Activated CD4-positive, alpha-beta T cell treated with anti-CD3 and anti-CD28 coated beads, Interleukin-2, amount 10 ng/mL, durations not matched to agents 24 days and 14 days (primary cell): ENCODE measurements at regions not wholly inside any gene's neighbourhood (a gene's known extent, or its start where the extent isn't known, plus 50 kb on each side); places are given as distances from the start of the nearest gene placed in this dataset.

ENCODE experiments used
- DNase-seq: peaks from one replicate; pipeline ENCODE4 v3.0.0; 2022
- H3K27ac Mint-ChIP-seq: one replicate; pipeline ENCODE4 v1.8.0; 2022; ENCODE audit warnings: mild to moderate bottlenecking, mixed read lengths
- H3K27me3 Mint-ChIP-seq: one replicate; pipeline ENCODE4 v1.8.0; 2022; ENCODE audit warnings: mixed read lengths
- H3K36me3 Mint-ChIP-seq: one replicate; pipeline ENCODE4 v1.8.0; 2022; ENCODE audit warnings: low read depth, mild to moderate bottlenecking, mixed read lengths
- H3K4me1 Mint-ChIP-seq: one replicate; pipeline ENCODE4 v1.8.0; 2021; ENCODE audit warnings: mixed read lengths
- H3K4me3 Mint-ChIP-seq: one replicate; pipeline ENCODE4 v1.8.0; 2022; ENCODE audit warnings: mild to moderate bottlenecking, moderate library complexity, mixed read lengths
- H3K9me3 Mint-ChIP-seq: one replicate; pipeline ENCODE4 v1.8.0; 2021; ENCODE audit warnings: mixed read lengths
- intact Hi-C: fragments of 100-400 bp; cut with micrococcal nuclease; formaldehyde crosslinking; loops from one replicate; pipeline ENCODE4 v1.15.1; 2023

GRCh38 chr3:88983458-88983857 lies 124.0 kb upstream of the EPHA3 start:
- Mint-ChIP-seq H3K36me3 (no peaks in the 10 kb centered on the region), H3K27me3 (no peaks in the 10 kb centered on the region), H3K4me1 (no peaks in the 10 kb centered on the region), H3K4me3 (no peak overlapping the region), H3K9me3 (no peaks in the 10 kb centered on the region), H3K27ac (no peak overlapping the region)
- intact Hi-C loops, result no loop called here
- no peak for DNase-seq

DNA sequence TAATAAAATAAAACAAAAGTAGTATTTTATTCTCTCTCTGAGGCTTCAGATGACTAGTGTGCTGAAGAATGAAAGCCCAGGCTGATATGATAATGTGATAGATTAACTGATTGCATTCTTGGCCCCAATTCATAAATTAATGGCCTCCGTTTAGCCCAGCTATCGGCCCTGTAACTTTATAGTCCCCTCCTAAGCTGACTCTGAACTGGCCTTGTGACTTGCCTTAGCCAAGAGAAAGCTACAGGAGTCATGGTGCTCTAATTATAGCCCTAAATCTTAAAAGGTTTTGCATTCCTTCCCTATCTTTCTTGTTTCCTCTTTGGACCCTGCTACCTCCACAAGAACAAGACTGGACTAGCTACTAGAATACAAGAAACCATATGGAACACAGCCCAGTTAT lies 123.2 kb upstream of the EPHA3 start:
- no peak overlapping the region for H3K27ac Mint-ChIP-seq
- H3K9me3 Mint-ChIP-seq, result no peaks in the 10 kb centered on the region
- intact Hi-C loops, result no loop called here
- no peaks in the 10 kb centered on the region for H3K4me1 Mint-ChIP-seq
- no peak overlapping the region for H3K4me3 Mint-ChIP-seq
- H3K36me3 Mint-ChIP-seq, result no peaks in the 10 kb centered on the region
- H3K27me3 Mint-ChIP-seq, result no peaks in the 10 kb centered on the region
- DNase-seq, result no peak

- intact Hi-C loops, result no loop called here
- Mint-ChIP-seq H3K4me3 (no peak overlapping the region), H3K27ac (no peak overlapping the region), H3K36me3 (no peaks in the 10 kb centered on the region), H3K27me3 (no peaks in the 10 kb centered on the region), H3K4me1 (no peaks in the 10 kb centered on the region), H3K9me3 (no peaks in the 10 kb centered on the region)
- no peak for DNase-seq
These were observed 122.6 kb upstream of the EPHA3 start for GRCh38 chr3:88984832-88985231.

DNA sequence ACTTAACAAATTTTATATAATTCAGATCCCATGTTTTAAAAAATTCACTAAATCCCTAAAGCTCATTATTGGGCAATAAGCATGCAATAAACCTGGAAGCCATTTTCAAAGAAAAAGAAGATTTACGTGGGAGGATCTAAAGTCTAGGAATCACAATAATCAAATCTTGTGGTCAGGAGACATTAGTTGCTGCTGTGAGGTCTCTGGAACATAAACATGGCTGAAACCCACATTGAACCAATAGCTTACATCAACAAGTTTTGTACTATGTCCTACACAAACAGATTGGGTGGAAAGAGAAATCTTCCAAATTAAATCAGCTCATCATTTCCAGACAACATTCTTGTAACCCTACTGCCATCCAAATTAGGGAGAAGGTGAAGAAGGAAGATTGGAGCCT lies 121.9 kb upstream of the EPHA3 start:
- DNase-seq, result no peak
- intact Hi-C loops, result no loop called here
- Mint-ChIP-seq H3K4me3 (no peak overlapping the region), H3K27me3 (no peaks in the 10 kb centered on the region), H3K36me3 (no peaks in the 10 kb centered on the region), H3K4me1 (no peaks in the 10 kb centered on the region), H3K27ac (no peak overlapping the region), H3K9me3 (no peaks in the 10 kb centered on the region)

DNA sequence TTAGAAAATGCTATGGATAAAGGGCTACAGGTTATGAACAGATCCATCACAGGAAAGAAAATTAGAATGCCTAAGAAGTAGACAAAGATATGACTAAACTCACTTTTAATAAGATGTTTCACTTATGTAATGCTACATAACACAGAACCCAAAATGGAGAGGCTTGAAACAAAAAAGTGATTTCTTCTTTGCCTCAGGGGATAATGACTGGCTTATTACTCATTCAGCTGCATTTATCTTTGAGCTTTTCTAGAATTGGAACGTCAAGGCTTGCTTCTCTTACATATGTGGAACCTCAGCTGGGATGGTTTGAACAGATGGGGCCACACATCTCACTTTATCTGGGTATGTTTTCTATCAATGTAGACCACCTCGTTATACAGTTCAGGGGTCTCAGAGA lies 120.6 kb upstream of the EPHA3 start:
- Mint-ChIP-seq H3K27ac (no peak overlapping the region), H3K27me3 (no peaks in the 10 kb centered on the region), H3K9me3 (no peaks in the 10 kb centered on the region), H3K36me3 (no peaks in the 10 kb centered on the region), H3K4me3 (no peak overlapping the region), H3K4me1 (no peaks in the 10 kb centered on the region)
- intact Hi-C loops, result no loop called here
- no peak for DNase-seq

- intact Hi-C loops, result no loop called here
- no peak for DNase-seq
- H3K27me3 Mint-ChIP-seq, result no peaks in the 10 kb centered on the region
- no peaks in the 10 kb centered on the region for H3K36me3 Mint-ChIP-seq
- no peaks in the 10 kb centered on the region for H3K4me1 Mint-ChIP-seq
- no peak overlapping the region for H3K27ac Mint-ChIP-seq
- no peak overlapping the region for H3K4me3 Mint-ChIP-seq
- no peaks in the 10 kb centered on the region for H3K9me3 Mint-ChIP-seq
These were observed 119.6 kb upstream of the EPHA3 start for GRCh38 chr3:88987776-88988175.

GRCh38 chr3:88988906-88989305 lies 118.5 kb upstream of the EPHA3 start:
- DNase-seq, result no peak
- H3K4me3 Mint-ChIP-seq, result no peak overlapping the region
- H3K4me1 Mint-ChIP-seq, result no peaks in the 10 kb centered on the region
- no peaks in the 10 kb centered on the region for H3K9me3 Mint-ChIP-seq
- intact Hi-C loops, result no loop called here
- H3K27ac Mint-ChIP-seq, result no peak overlapping the region
- no peaks in the 10 kb centered on the region for H3K27me3 Mint-ChIP-seq
- no peaks in the 10 kb centered on the region for H3K36me3 Mint-ChIP-seq

DNA sequence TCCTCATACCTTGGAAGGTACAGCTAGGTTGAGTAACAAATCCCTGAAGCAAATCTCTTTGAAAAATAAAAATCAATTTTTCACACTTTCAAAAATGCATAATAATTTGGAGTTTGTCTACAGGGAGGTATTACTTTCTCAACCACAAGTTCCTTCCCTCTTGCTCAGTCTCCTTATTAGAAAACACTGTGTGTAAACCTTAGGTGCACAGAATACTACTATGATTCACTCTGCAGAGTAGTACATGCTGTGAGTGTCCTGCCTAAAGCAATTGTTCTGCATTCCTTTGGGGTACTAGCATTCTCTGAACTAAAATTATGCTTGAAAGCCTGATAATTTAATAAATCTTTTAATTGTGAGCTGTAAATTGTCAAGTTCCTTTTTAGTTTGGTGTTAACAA lies 115.9 kb upstream of the EPHA3 start:
- Mint-ChIP-seq H3K27ac (no peak overlapping the region), H3K4me3 (no peak overlapping the region), H3K36me3 (no peaks in the 10 kb centered on the region), H3K4me1 (no peaks in the 10 kb centered on the region), H3K27me3 (no peaks in the 10 kb centered on the region), H3K9me3 (no peaks in the 10 kb centered on the region)
- intact Hi-C loops, result no loop called here
- DNase-seq, result no peak

DNA sequence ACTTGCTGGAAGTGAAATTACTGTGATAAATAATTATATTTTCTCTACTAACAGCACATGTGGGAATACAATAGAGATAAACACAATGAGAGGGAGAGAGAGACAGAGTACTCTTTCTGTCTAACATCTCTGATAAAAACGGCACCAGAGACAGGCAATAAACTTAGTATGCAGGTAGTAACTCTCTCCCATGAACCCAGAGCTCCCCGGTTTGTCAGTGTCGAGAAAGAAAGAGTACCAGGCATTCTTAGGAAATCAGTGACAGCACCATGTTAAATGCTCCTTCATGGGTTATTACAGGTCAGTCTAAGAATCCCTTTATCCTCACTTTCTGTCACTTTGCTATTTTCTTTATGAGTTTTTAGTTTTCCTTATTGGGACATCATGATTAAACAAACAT lies 110.7 kb upstream of the EPHA3 start:
- no peak overlapping the region for H3K27ac Mint-ChIP-seq
- H3K4me3 Mint-ChIP-seq, result no peak overlapping the region
- no peaks in the 10 kb centered on the region for H3K4me1 Mint-ChIP-seq
- intact Hi-C loops, result no loop called here
- DNase-seq, result no peak
- no peaks in the 10 kb centered on the region for H3K27me3 Mint-ChIP-seq
- H3K36me3 Mint-ChIP-seq, result no peaks in the 10 kb centered on the region
- H3K9me3 Mint-ChIP-seq, result no peaks in the 10 kb centered on the region

- H3K4me1 Mint-ChIP-seq, result no peaks in the 10 kb centered on the region
- H3K9me3 Mint-ChIP-seq, result no peaks in the 10 kb centered on the region
- H3K4me3 Mint-ChIP-seq, result no peak overlapping the region
- DNase-seq, result no peak
- intact Hi-C loops, result no loop called here
- H3K27me3 Mint-ChIP-seq, result no peaks in the 10 kb centered on the region
- no peak overlapping the region for H3K27ac Mint-ChIP-seq
- no peaks in the 10 kb centered on the region for H3K36me3 Mint-ChIP-seq
These were observed 110.2 kb upstream of the EPHA3 start for GRCh38 chr3:88997260-88997659.

GRCh38 chr3:89000886-89001285 lies 106.5 kb upstream of the EPHA3 start:
- Mint-ChIP-seq H3K36me3 (no peaks in the 10 kb centered on the region), H3K27me3 (no peaks in the 10 kb centered on the region), H3K4me3 (no peak overlapping the region)

GRCh38 chr3:89002191-89002590 lies 105.2 kb upstream of the EPHA3 start:
- Mint-ChIP-seq H3K9me3 (peaks cover 5% of the 10 kb centered on the region), H3K27ac (no peak overlapping the region), H3K4me1 (no peaks in the 10 kb centered on the region), H3K36me3 (no peaks in the 10 kb centered on the region), H3K4me3 (no peak overlapping the region), H3K27me3 (no peaks in the 10 kb centered on the region)
- intact Hi-C loops, result no loop called here
- DNase-seq, result no peak

More at GRCh38 chr3:89000886-89001285, 106.5 kb upstream of the EPHA3 start:
- H3K4me1 Mint-ChIP-seq, result no peaks in the 10 kb centered on the region
- intact Hi-C loops, result no loop called here
- H3K27ac Mint-ChIP-seq, result no peak overlapping the region
- no peak for DNase-seq
- H3K9me3 Mint-ChIP-seq, result peaks cover 2% of the 10 kb centered on the region

DNA sequence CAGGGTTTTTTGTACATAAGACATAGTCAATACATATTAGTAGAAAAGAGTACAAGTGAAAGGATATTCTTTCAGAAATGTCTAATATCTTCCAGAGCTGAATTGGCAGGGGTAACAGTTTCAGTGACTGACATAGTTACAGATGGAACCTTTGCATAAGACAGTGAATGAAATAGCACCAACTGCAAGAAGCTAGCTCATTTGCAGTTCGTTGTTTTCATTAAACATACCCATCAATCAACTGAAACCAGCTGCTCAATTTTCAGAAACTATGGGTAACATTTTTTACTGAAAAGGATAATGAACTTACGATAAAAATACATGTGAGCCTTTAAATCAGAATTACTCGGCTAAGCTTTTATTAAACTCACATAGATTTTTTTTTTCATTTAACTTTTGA lies 93.9 kb upstream of the EPHA3 start:
- Mint-ChIP-seq H3K9me3 (peaks cover 6% of the 10 kb centered on the region), H3K27ac (no peak overlapping the region), H3K4me3 (no peak overlapping the region), H3K36me3 (no peaks in the 10 kb centered on the region), H3K4me1 (no peaks in the 10 kb centered on the region), H3K27me3 (no peaks in the 10 kb centered on the region)
- DNase-seq, result no peak
- intact Hi-C loops, result no loop called here

DNA sequence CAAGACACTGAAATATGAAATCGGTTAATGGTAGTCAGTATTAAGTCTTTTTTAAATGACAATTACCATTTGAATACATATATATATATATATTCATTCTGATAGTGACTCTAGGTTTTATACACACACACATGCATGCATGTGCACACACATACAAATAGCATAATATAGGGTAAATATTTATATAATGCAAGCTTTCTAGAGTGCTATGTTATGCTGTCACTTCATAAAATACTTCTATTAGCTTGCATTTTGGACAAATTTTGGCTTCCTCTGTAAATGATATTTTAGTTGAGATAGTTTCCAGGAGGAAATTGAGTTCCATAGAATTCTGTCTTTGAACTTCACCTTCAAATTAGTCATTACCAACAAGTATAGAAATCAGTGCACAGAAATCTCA lies 89.9 kb upstream of the EPHA3 start:
- H3K9me3 Mint-ChIP-seq, result peaks cover 6% of the 10 kb centered on the region
- H3K36me3 Mint-ChIP-seq, result no peaks in the 10 kb centered on the region
- H3K4me1 Mint-ChIP-seq, result no peaks in the 10 kb centered on the region
- intact Hi-C loops, result no loop called here
- no peak overlapping the region for H3K4me3 Mint-ChIP-seq
- H3K27me3 Mint-ChIP-seq, result no peaks in the 10 kb centered on the region
- H3K27ac Mint-ChIP-seq, result no peak overlapping the region
- no peak for DNase-seq

- no peaks in the 10 kb centered on the region for H3K27me3 Mint-ChIP-seq
- H3K36me3 Mint-ChIP-seq, result no peaks in the 10 kb centered on the region
- H3K27ac Mint-ChIP-seq, result no peak overlapping the region
- intact Hi-C loops, result no loop called here
- no peaks in the 10 kb centered on the region for H3K9me3 Mint-ChIP-seq
- DNase-seq, result no peak
- H3K4me1 Mint-ChIP-seq, result no peaks in the 10 kb centered on the region
- no peak overlapping the region for H3K4me3 Mint-ChIP-seq
These were observed 82.2 kb upstream of the EPHA3 start for GRCh38 chr3:89025185-89025584.
